ENCODE measurements at regions not wholly inside any gene's neighbourhood (a gene's known extent, or its start where the extent isn't known, plus 50 kb on each side); places are given as distances from the start of the nearest gene placed in this dataset.

DNA sequence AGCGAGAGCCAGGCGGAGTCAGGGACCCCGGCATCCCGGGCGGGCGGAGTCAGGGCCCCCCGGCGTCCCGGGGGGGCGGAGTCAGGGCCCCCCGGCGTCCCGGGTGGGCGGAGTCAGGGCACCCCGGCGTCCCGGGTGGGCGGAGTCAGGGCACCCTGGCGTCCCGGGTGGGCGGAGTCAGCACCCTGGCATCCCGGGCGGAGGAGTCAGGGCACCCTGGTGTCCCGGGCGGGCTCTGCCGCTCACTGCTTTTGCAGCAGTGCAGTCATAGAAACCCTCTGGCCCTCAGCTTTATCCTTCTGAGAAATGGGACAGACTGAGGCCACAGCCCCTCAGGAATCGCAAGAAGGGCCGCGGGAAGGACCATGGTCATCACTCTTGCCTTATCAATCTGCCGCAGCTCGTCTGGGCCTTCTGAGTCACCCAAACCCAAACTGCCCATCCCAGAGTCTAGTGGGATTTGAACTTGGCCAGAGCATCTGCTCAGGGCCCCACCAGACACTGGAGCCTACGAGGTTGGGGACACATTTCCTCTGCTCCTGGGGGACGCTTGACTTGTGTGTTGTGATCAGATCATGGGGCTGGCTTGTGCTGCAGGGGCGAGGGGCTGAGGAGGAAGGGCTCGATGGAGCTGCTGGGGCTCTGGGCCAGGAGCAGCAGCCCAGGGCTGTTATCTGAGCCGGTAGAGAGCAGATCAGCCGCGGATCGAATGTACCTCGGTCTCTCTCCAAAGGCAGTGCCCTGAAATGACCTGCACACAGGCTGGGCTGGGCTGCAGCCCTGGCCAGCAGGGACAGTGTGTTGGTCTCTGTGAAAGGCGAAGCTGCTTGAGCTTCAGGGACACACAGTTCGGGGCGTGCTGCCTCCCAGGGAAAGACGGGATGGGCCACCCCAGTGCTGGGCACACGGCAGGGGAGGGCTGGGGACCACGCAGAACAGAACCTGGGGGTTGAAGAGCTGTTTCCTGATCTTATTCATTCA lies 290.1 kb upstream of the HDAC4 start (continued):
- TF ChIP-seq ZBTB17 (CRISPR knock-in tag; IDR thresholded peaks at IDR 0.05) (no peak), ZNF707 (CRISPR knock-in tag; conservative IDR thresholded peaks at IDR 0.05) (no peak), CBFA2T3 (IDR thresholded peaks at IDR 0.05) (peak; percentile 45), RFX1 (IDR thresholded peaks at IDR 0.05) (no peak), RBM14 (IDR thresholded peaks at IDR 0.05; ENCODE audit: borderline replicate concordance, insufficient read depth, low read depth, low read length) (no peak), NONO (IDR thresholded peaks at IDR 0.05; ENCODE audit: low read depth in 2 of 2, low read length in 1 of 2) (no peak), TCF3 (CRISPR knock-in tag; IDR thresholded peaks at IDR 0.05) (peak; percentile 42), MED1 (CRISPR knock-in tag; IDR thresholded peaks at IDR 0.05; ENCODE audit: borderline replicate concordance) (no peak), XRCC3 (IDR thresholded peaks at IDR 0.05) (no peak), ARID1B (IDR thresholded peaks at IDR 0.05) (peak; percentile 40)
- TF ChIP-seq, protein P1, sequence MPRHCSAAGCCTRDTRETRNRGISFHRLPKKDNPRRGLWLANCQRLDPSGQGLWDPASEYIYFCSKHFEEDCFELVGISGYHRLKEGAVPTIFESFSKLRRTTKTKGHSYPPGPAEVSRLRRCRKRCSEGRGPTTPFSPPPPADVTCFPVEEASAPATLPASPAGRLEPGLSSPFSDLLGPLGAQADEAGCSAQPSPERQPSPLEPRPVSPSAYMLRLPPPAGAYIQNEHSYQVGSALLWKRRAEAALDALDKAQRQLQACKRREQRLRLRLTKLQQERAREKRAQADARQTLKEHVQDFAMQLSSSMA (CRISPR knock-in tag; IDR thresholded peaks at IDR 0.05) = no peak
- TF ChIP-seq, protein P2, sequence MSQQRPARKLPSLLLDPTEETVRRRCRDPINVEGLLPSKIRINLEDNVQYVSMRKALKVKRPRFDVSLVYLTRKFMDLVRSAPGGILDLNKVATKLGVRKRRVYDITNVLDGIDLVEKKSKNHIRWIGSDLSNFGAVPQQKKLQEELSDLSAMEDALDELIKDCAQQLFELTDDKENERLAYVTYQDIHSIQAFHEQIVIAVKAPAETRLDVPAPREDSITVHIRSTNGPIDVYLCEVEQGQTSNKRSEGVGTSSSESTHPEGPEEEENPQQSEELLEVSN (IDR thresholded peaks at IDR 0.05; ENCODE audit: borderline replicate concordance in 1 of 2, extremely low read depth in 1 of 2, insufficient read depth in 1 of 2, insufficient read length in 1 of 2, low read depth in 1 of 2, low read length in 1 of 2, poor library complexity in 1 of 2, severe bottlenecking in 1 of 2) = peak in 1 of 2 experiments; percentile 14
- TF ChIP-seq, protein P3, sequence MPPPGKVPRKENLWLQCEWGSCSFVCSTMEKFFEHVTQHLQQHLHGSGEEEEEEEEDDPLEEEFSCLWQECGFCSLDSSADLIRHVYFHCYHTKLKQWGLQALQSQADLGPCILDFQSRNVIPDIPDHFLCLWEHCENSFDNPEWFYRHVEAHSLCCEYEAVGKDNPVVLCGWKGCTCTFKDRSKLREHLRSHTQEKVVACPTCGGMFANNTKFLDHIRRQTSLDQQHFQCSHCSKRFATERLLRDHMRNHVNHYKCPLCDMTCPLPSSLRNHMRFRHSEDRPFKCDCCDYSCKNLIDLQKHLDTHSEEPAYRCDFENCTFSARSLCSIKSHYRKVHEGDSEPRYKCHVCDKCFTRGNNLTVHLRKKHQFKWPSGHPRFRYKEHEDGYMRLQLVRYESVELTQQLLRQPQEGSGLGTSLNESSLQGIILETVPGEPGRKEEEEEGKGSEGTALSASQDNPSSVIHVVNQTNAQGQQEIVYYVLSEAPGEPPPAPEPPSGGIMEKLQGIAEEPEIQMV (tag; conservative IDR thresholded peaks at IDR 0.05; ENCODE audit: low read depth) = no peak
- TF ChIP-seq, protein P4, sequence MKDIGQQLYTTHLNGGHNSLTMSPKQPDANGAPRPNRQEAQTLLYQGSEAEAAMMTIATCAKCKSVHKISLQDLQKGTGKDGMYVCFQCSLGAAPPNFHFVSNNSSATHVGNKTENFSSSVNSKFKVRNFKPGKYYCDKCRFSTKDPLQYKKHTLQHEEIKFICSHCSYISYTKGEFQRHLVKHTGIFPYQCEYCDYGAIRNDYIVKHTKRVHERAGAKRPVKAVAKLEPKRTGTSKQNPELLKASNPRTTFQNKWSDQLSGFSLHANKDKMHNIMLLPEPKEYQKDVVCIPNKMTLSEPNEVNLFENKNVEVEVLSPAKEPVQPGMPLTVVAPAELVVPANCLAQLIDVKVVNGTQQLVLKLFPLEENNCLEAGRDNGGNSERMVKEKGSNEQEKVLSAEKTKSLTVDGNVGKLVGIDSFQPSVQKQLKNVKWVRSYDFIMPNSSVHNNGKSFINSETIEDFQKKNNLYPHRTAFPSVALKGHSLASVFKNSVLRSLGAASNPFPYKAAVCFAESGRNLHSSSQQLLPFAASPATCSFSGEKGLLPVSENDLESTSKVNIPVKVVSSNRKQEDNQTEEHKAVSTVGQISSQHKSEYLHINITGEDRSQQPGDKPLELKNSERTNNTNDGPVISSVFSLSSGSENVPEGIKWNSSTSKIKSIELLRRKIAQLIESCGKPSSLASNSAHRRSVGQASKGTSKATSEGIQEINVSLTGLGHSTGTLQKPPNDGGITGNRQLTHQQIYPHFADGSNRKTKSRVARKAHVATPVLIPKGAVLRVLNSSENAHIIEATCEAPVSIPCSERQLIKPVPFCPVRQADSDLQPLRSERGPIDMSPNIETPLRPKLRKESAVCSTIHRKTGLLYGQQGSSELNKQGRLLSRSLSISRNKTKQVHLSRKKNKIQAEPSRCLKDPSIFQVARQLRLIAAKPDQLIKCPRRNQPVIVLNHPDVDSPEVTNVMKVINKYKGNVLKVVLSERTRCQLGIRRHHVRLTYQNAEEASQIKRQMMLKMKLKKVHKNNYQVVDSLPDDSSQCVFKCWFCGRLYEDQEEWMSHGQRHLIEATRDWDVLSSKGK (CRISPR knock-in tag; IDR thresholded peaks at IDR 0.05) = no peak
